A673 (cell line): ENCODE measurements at regions not wholly inside any gene's neighbourhood (a gene's known extent, or its start where the extent isn't known, plus 50 kb on each side); places are given as distances from the start of the nearest gene placed in this dataset.

Experiments used
- BruUV-seq: library from RNA; stranded (reverse); fragments of 400-500 nt; replicated peaks from 2 replicates; lab custom pipeline; 2021; lab: Mats Ljungman, UMichigan
- CTCF ChIA-PET: fragments of 300-600 bp; sonication (Branson Sonifier 250); formaldehyde crosslinking; loops from one replicate; lab custom pipeline; 2022; ENCODE audit warnings: antibody characterized with exemption; lab: Charles Lee
- POLR2A ChIA-PET: fragments of 300-600 bp; sonication (Branson Sonifier 250); formaldehyde crosslinking; loops from one replicate; lab custom pipeline; 2022; ENCODE audit warnings: antibody characterized with exemption; ENCODE audit not compliant: low non-redundant PET; lab: Charles Lee
- DNase-seq: peaks from one replicate; pipeline ENCODE4 v3.0.0-alpha.2; 2015; ENCODE audit warnings: low spot score
- H3K27ac ChIP-seq: fragments of 200-600 bp; sonication (generic); 2 replicates; pipeline ENCODE4 v1.5.1; 2016; ENCODE audit warnings: mixed run types, low read depth, mild to moderate bottlenecking, mixed read lengths, antibody characterized with exemption, low read length; ENCODE audit not compliant: poor library complexity, severe bottlenecking
- H3K27me3 ChIP-seq: fragments of 200-600 bp; sonication (generic); replicated peaks from 2 replicates; pipeline ENCODE4 v1.6.1; 2017; ENCODE audit warnings: mixed run types, low read depth, mild to moderate bottlenecking, mixed read lengths, antibody characterized with exemption, low read length; ENCODE audit not compliant: insufficient read depth, poor library complexity
- H3K36me3 ChIP-seq: fragments of 200-600 bp; sonication (generic); 2 replicates; pipeline ENCODE4 v1.6.1; 2016; ENCODE audit warnings: mixed run types, mild to moderate bottlenecking, mixed read lengths, antibody characterized with exemption, low read length; ENCODE audit not compliant: insufficient read depth, poor library complexity, severe bottlenecking
- H3K4me1 ChIP-seq: fragments of 200-600 bp; sonication (generic); 2 replicates; pipeline ENCODE4 v1.6.1; 2017; ENCODE audit warnings: mixed run types, mild to moderate bottlenecking, mixed read lengths, antibody characterized with exemption, low read length; ENCODE audit not compliant: insufficient read depth, poor library complexity, severe bottlenecking
- H3K4me3 ChIP-seq: fragments of 200-600 bp; sonication (generic); 2 replicates; pipeline ENCODE4 v1.5.1; 2016; ENCODE audit warnings: low read depth, mixed run types, mild to moderate bottlenecking, mixed read lengths, low read length; ENCODE audit not compliant: poor library complexity, severe bottlenecking
- H3K9me3 ChIP-seq: fragments of 200-600 bp; sonication (generic); 2 replicates; pipeline ENCODE4 v1.6.1; 2016; ENCODE audit warnings: mixed run types, low read depth, mild to moderate bottlenecking, mixed read lengths, antibody characterized with exemption, low read length; ENCODE audit not compliant: poor library complexity, severe bottlenecking
- EZH2 ChIP-seq: fragments of 200-600 bp; sonication (generic); IDR thresholded peaks from 2 replicates; pipeline ENCODE4 v1.6.1; 2017; ENCODE audit warnings: borderline replicate concordance, low read depth, mild to moderate bottlenecking, mixed read lengths, antibody characterized with exemption, low read length; ENCODE audit not compliant: poor library complexity, severe bottlenecking
- intact Hi-C: fragments of 100-400 bp; cut with micrococcal nuclease; formaldehyde crosslinking; loops from one replicate; pipeline ENCODE4 v1.10.0; 2022; ENCODE audit not compliant: unreplicated experiment
- TF ChIP-seq, protein P1 (sequence below): fragments of 300-800, 200-600 bp; sonication (generic); conservative IDR thresholded peaks from 2 replicates; pipeline ENCODE4 v1.5.1; 2017; ENCODE audit warnings: low read depth, mild to moderate bottlenecking, antibody characterized with exemption, low read length, moderate library complexity, mixed read lengths

- CTCF ChIA-PET, result no interaction called here
- Histone ChIP-seq H3K27ac (no peak overlapping the region), H3K9me3 (no peaks in the 10 kb centered on the region), H3K4me3 (no peak overlapping the region), H3K4me1 (no peaks in the 10 kb centered on the region), H3K27me3 (peaks cover 20% of the 10 kb centered on the region), H3K36me3 (no peaks in the 10 kb centered on the region)
- intact Hi-C loops, result no loop called here
- BruUV-seq, result no TSS peak
- POLR2A ChIA-PET, result interaction anchor here (1.1 kb wide), 1 partner anchor 53 kb away, joined by 3 read pairs; no protein-coding TSS in a partner anchor
- TF ChIP-seq, protein P1, sequence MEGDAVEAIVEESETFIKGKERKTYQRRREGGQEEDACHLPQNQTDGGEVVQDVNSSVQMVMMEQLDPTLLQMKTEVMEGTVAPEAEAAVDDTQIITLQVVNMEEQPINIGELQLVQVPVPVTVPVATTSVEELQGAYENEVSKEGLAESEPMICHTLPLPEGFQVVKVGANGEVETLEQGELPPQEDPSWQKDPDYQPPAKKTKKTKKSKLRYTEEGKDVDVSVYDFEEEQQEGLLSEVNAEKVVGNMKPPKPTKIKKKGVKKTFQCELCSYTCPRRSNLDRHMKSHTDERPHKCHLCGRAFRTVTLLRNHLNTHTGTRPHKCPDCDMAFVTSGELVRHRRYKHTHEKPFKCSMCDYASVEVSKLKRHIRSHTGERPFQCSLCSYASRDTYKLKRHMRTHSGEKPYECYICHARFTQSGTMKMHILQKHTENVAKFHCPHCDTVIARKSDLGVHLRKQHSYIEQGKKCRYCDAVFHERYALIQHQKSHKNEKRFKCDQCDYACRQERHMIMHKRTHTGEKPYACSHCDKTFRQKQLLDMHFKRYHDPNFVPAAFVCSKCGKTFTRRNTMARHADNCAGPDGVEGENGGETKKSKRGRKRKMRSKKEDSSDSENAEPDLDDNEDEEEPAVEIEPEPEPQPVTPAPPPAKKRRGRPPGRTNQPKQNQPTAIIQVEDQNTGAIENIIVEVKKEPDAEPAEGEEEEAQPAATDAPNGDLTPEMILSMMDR, result no peak
- TF ChIP-seq EZH2, result no peak
- DNase-seq, result no peak
These were observed 352.7 kb upstream of the CDH4 start for GRCh38 chr20:60899320-60899719.

GRCh38 chr20:60900618-60901017 is 351.4 kb upstream of the CDH4 start:
- Histone ChIP-seq H3K9me3 (no peaks in the 10 kb centered on the region), H3K27ac (no peak overlapping the region), H3K36me3 (no peaks in the 10 kb centered on the region), H3K4me3 (no peak overlapping the region), H3K4me1 (no peaks in the 10 kb centered on the region), H3K27me3 (peaks cover 20% of the 10 kb centered on the region)
- intact Hi-C loops, result no loop called here
- TF ChIP-seq, protein P1, result no peak
- TF ChIP-seq EZH2, result no peak
- DNase-seq, result no peak
- no TSS peak for BruUV-seq
- POLR2A ChIA-PET, result no interaction called here
- CTCF ChIA-PET, result no interaction called here

DNA sequence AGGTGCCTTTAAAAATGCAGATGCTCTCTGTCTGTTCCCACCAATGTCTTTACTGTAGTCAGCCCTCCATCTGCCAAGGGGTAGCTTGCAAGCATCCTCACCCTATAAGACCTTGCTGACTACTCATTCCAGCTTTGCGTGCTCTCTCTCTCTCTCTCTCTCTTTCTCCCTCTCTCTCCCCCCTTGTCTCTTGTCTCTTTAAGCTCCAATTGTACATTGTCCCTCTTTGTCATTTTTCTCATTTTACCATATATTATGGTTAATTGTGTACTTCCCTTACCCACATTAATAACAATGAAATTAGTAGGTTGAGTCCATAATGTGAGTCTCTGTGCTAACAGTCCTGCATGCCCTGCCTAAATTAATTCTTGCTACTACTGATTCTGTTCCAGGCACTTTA is 350.2 kb upstream of the CDH4 start:
- Histone ChIP-seq H3K9me3 (no peaks in the 10 kb centered on the region), H3K27ac (no peak overlapping the region), H3K4me1 (no peaks in the 10 kb centered on the region), H3K4me3 (no peak overlapping the region), H3K36me3 (no peaks in the 10 kb centered on the region), H3K27me3 (peaks cover 20% of the 10 kb centered on the region)
- no peak for DNase-seq
- ChIA-PET POLR2A (no interaction called here), CTCF (no interaction called here)
- intact Hi-C loops, result no loop called here
- no TSS peak for BruUV-seq
- no peak for TF ChIP-seq EZH2
- TF ChIP-seq, protein P1, result no peak
